Activated CD4-positive, CD25-positive, alpha-beta regulatory T cell treated with anti-CD3 and anti-CD28 coated beads, Interleukin-2, amount 50 U/mL, for 24 hours (primary cell): ENCODE measurements at regions not wholly inside any gene's neighbourhood (a gene's known extent, or its start where the extent isn't known, plus 50 kb on each side); places are given as distances from the start of the nearest gene placed in this dataset.

Experiments used
- ATAC-seq, 2 donors: fragments of 150-1000 bp; cut with Tn5 transposase; one replicate each; pipeline ENCODE4 v1.10.0; 2021; ENCODE audit warnings: mild to moderate bottlenecking in 1 of 2, moderate library complexity in 1 of 2

GRCh38 chr5:98072921-98073320, 700.5 kb upstream of the RGMB start:
- no peak for ATAC-seq

GRCh38 chr5:98076501-98076900, 697.0 kb upstream of the RGMB start:
- no peak for ATAC-seq

- ATAC-seq: no peak
These were observed 687.9 kb upstream of the RGMB start for GRCh38 chr5:98085593-98085992.

- no peak for ATAC-seq
These were observed 678.4 kb upstream of the RGMB start for GRCh38 chr5:98095072-98095471.

GRCh38 chr5:98096155-98096554, 677.3 kb upstream of the RGMB start:
- no peak for ATAC-seq

- ATAC-seq: no peak
These were observed 673.9 kb upstream of the RGMB start for GRCh38 chr5:98099448-98100105.

- no peak for ATAC-seq
These were observed 672.3 kb upstream of the RGMB start for GRCh38 chr5:98101131-98101530.

- no peak for ATAC-seq
These were observed 670.5 kb upstream of the RGMB start for GRCh38 chr5:98102936-98103335.

GRCh38 chr5:98103807-98104206, 669.7 kb upstream of the RGMB start:
- no peak for ATAC-seq

- no peak for ATAC-seq
These were observed 668.8 kb upstream of the RGMB start for GRCh38 chr5:98104454-98105188.

- ATAC-seq: no peak
These were observed 667.8 kb upstream of the RGMB start for GRCh38 chr5:98105681-98106080.

GRCh38 chr5:98106116-98107031, 667.1 kb upstream of the RGMB start:
- ATAC-seq: no peak

GRCh38 chr5:98108497-98108896, 665.0 kb upstream of the RGMB start:
- no peak for ATAC-seq

GRCh38 chr5:98109561-98110006, 663.9 kb upstream of the RGMB start:
- ATAC-seq: no peak

- ATAC-seq: no peak
These were observed 663.2 kb upstream of the RGMB start for GRCh38 chr5:98110282-98110691.

- ATAC-seq: no peak
These were observed 662.7 kb upstream of the RGMB start for GRCh38 chr5:98110791-98111190.

GRCh38 chr5:98111686-98112085, 661.8 kb upstream of the RGMB start:
- ATAC-seq: no peak

- ATAC-seq: no peak
These were observed 652.2 kb upstream of the RGMB start for GRCh38 chr5:98121036-98121936.

GRCh38 chr5:98128271-98128670, 645.2 kb upstream of the RGMB start:
- no peak for ATAC-seq

- ATAC-seq: no peak
These were observed 644.6 kb upstream of the RGMB start for GRCh38 chr5:98128846-98129245.

- ATAC-seq: no peak
These were observed 643.0 kb upstream of the RGMB start for GRCh38 chr5:98130261-98131035.
